ENCODE measurements at regions not wholly inside any gene's neighbourhood (a gene's known extent, or its start where the extent isn't known, plus 50 kb on each side); places are given as distances from the start of the nearest gene placed in this dataset.
"Not testable (repeated sequence)": the region's sequence is repeated elsewhere in the genome, so short reads cannot be mapped to it uniquely, and the experiment has no call there.

- intact Hi-C loops (cut with micrococcal nuclease) = no loop called here
Measured at GRCh38 chr14:56351861-56352260, 227.7 kb upstream of the TMEM260 start.

GRCh38 chr14:56352999-56353398 lies 226.6 kb upstream of the TMEM260 start:
- intact Hi-C loops (cut with micrococcal nuclease) = no loop called here

- intact Hi-C loops (cut with micrococcal nuclease) = no loop called here
Measured at GRCh38 chr14:56357428-56357827, 222.2 kb upstream of the TMEM260 start.

- intact Hi-C loops (cut with micrococcal nuclease) = no loop called here
Measured at GRCh38 chr14:56358275-56358674, 221.3 kb upstream of the TMEM260 start.

GRCh38 chr14:56358851-56359614 lies 220.6 kb upstream of the TMEM260 start:
- intact Hi-C loops (cut with micrococcal nuclease) = no loop called here

GRCh38 chr14:56365663-56366062 lies 213.9 kb upstream of the TMEM260 start:
- intact Hi-C loops (cut with micrococcal nuclease) = not testable (repeated sequence)

GRCh38 chr14:56367416-56367815 lies 212.2 kb upstream of the TMEM260 start:
- intact Hi-C loops (cut with micrococcal nuclease) = no loop called here

GRCh38 chr14:56371737-56372136 lies 207.9 kb upstream of the TMEM260 start:
- intact Hi-C loops (cut with micrococcal nuclease) = no loop called here

GRCh38 chr14:56374421-56374820 lies 205.2 kb upstream of the TMEM260 start:
- intact Hi-C loops (cut with micrococcal nuclease) = no loop called here

GRCh38 chr14:56378046-56378445 lies 201.6 kb upstream of the TMEM260 start:
- intact Hi-C loops (cut with micrococcal nuclease) = no loop called here

- intact Hi-C loops (cut with micrococcal nuclease) = no loop called here
Measured at GRCh38 chr14:56378475-56378877, 201.1 kb upstream of the TMEM260 start.

- intact Hi-C loops (cut with micrococcal nuclease) = no loop called here
Measured at GRCh38 chr14:56379956-56380355, 199.6 kb upstream of the TMEM260 start.

GRCh38 chr14:56386024-56386423 lies 193.6 kb upstream of the TMEM260 start:
- intact Hi-C loops (cut with micrococcal nuclease) = no loop called here

GRCh38 chr14:56390859-56391258 lies 188.7 kb upstream of the TMEM260 start:
- intact Hi-C loops (cut with micrococcal nuclease) = no loop called here

- intact Hi-C loops (cut with micrococcal nuclease) = no loop called here
Measured at GRCh38 chr14:56394826-56395530, 184.6 kb upstream of the TMEM260 start.

- intact Hi-C loops (cut with micrococcal nuclease) = no loop called here
Measured at GRCh38 chr14:56400109-56400825, 179.3 kb upstream of the TMEM260 start.

- intact Hi-C loops (cut with micrococcal nuclease) = no loop called here
Measured at GRCh38 chr14:56412468-56413434, 166.8 kb upstream of the TMEM260 start.

GRCh38 chr14:56413721-56414120 lies 165.9 kb upstream of the TMEM260 start:
- intact Hi-C loops (cut with micrococcal nuclease) = no loop called here

GRCh38 chr14:56414236-56414635 lies 165.4 kb upstream of the TMEM260 start:
- intact Hi-C loops (cut with micrococcal nuclease) = no loop called here

- intact Hi-C loops (cut with micrococcal nuclease) = no loop called here
Measured at GRCh38 chr14:56416213-56416612, 163.4 kb upstream of the TMEM260 start.

GRCh38 chr14:56417173-56417572 lies 162.4 kb upstream of the TMEM260 start:
- intact Hi-C loops (cut with micrococcal nuclease) = no loop called here
